Brain pericyte (primary cell): ENCODE measurements at regions not wholly inside any gene's neighbourhood (a gene's known extent, or its start where the extent isn't known, plus 50 kb on each side); places are given as distances from the start of the nearest gene placed in this dataset.

Source experiments
- DNase-seq: peaks from one replicate; pipeline ENCODE4 v3.0.0-alpha.2; 2012; ENCODE audit warnings: low read depth, low spot score

GRCh38 chr10:14468023-14468441 lies 137.3 kb upstream of the FRMD4A start:
- no peak for DNase-seq

GRCh38 chr10:14466257-14466656 lies 135.5 kb upstream of the FRMD4A start:
- no peak for DNase-seq

DNA sequence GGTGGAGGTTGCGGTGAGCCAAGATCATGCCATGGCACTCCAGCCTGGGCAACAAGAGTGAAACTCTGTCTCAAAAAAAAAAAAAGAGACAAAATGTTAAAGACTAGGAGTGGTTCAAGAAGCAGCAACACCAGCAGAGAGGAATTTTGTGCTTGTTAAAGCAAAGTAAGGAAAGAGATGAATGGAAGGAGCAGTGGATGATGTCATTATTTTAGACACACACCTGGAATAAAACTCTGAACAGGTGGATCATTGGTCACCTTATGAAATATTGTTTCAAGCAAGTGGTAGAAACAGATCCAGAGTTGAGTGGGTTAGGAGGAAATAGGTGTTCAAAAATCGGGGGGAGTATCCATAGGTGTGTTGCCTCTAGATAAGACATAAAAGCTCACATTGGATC lies 129.7 kb upstream of the FRMD4A start:
- no peak for DNase-seq

DNA sequence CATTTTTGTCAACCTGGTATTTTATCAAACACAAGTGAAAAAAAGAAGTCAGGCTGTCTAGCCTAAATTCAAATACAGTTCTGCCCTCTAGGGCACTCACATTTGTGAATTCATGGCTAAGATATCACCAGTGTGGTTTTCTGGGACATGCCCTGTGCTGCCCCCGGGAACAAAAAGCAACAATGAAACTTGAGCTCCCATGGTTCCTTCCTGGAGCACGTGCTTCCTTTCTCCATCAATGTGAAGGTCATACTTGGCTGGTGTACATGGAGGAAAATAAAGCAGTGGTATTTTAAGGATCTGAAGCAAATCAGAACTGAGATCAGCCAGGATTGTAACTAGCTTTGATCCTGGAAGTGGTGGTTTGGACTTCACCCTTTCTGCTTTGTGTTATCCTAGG lies 128.9 kb upstream of the FRMD4A start:
- no peak for DNase-seq

GRCh38 chr10:14456870-14457266 lies 126.1 kb upstream of the FRMD4A start:
- DNase-seq: no peak

GRCh38 chr10:14456218-14456869 lies 125.6 kb upstream of the FRMD4A start:
- DNase-seq: no peak

- no peak for DNase-seq
These were observed 123.9 kb upstream of the FRMD4A start for GRCh38 chr10:14454629-14455028.

DNA sequence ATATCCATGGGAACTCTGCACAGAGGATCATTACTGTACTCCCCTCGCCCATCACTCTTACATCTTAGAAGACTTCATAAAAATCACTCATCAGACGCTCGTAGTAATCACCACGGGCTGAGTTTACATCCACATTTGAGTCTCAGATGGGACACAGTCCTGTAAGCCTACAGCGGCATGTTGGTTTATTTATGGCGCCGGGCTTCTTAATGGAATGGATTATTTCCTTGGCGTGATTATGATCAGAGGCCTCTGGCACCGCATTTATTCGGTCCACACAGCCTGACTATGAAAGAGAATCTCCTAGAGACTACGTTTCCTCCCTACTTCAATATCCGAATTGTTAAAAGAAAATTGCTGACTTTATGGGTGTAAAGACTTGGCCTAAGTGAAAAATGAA lies 123.5 kb upstream of the FRMD4A start:
- no peak for DNase-seq

DNA sequence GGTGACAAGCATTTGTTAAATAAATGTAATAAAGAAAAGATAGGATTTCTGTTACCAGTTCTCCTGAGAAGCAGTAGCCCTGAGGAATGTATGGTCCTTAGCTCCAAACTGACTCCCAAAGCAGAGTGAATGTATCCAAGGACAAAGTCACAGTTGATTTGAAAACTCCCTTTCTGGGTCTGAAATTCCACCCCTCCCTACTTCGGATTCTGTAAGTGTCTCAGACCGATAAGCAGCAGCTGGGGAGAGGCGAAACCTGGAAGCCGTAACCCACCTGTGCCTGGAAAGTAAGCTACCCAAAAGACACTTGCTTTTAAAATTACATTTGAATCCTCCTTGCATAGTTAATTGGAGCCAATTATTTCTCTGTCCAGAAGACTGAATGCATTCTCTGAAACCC lies 122.9 kb upstream of the FRMD4A start:
- no peak for DNase-seq

DNA sequence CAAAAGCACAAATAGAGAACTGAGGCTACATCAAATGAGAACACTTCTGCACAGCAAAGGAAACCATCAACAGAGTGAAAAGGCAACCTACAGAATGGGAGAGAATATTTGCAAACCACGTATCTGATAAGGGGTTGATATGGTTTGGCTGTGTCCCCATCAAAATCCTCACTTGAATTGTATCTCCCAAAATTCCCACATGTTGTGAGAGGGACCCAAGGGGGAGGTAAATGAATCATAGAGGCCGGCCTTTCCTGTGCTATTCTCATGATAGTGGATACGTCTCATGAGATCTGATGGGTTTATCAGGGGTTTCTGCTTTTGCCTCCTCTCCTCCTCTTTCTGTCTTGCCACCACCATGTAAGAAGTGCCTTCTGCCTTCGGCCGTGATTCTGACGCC lies 120.6 kb upstream of the FRMD4A start:
- DNase-seq: no peak

DNA sequence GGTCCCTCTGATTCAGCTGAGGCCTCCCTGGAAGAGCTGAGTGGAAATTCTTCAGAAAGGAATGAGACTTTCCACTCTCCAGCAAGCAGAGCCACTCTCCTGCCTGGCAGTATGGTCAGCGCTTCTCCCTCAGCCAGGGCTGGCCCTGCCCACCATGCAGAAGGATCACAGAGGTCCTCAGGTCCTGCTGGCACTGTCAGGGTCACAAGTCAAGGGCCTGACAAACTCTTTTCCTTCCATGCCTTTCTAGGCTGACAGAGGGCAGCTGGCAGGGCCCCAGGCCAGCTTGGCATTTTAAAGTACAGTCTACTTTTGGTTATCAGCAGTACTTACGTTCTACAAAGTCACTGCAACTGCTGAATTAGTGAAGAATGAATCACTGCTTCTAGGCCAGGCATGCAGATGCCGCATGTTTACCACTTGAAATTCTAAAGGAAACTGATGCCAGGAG lies 119.3 kb upstream of the FRMD4A start:
- no peak for DNase-seq

DNA sequence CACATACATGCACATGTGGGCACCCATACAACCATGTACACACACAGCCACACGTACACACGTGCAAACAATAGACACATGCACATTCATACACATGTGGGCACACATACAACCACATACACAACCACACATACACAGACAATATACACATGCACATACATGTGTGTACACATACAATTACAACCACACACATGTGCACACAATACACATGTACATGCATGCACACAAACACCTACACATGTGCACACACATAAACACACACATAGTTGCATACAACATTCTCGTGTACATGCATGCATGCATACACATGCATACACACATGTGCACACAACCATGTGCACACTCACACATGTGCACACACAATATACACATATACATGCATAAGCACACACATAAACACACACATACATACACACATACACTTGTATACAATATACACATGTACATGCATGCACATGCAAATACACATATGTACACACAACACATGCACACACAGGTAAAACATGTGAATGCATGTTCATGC lies 118.6 kb upstream of the FRMD4A start:
- no peak for DNase-seq

DNA sequence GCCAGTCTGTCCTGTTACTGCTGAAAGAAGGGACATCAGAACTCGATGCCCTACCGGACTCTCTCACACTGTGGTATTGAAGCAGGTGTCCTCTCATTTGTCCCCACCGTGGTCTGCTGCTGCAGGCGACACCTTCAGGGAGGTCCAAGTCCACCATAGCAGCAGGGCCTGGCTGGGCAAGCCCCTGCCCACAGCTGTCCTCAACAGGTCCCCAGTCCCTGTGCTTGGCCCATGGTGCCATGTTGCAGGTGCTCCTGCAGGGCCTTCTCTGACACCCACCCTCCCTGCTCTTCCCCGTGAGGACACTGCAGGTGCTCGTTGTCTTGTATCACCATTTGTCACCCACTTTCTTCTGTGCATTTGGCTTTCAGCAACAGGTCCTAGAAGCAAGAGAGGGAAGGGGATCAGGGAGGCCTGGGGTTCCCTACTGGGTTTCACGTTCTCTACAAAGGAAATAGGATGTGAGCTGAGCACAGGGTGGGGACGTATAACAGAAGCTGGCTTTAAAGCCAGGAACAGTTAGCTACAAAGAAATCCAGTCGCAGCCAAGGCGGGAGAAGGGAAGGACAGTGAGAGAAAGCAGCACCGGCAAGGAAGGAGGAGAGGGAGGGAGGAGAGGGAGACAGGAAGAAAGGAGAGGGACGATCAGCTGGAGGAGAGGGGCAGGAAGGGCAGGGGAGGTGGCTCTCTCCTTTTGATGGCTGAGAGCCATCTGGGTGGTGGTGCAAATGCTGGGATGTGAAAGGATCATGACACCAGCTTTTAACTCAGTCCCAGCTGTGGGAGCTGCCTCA lies 117.7 kb upstream of the FRMD4A start:
- no peak for DNase-seq

DNA sequence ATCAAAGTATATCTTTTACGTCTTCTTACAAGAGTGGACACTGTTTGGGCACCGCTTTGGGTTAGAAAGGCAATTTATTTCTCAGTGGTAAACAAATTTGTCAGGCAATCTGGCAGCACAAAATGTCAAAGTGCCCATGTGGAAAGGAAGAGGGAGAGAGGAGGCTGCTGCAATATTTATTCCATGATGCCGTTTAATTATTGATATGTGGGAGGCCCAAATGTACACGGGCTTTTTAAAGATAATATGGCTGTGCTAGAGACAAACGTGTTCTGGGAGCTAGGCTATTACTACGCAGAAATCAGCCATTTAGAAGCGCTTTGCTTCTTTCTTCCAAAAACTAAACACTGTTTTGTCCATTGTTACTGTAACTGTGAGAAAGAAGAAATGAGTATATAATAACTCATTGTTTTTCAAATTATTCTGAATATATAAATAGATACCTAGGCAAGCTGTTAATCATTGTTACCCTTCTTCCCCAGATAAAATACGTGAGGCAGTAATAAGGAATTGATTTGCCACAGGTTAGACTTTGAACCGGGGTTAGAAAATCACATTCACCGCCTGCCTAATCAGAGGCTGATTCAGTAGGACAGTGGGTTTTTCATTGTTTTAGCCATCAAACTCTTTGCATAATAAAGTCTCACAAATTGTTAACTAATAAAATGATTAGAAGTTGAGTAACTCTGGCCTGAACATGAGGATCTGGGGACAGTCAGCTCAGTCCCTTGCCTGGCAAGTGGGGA lies 116.5 kb upstream of the FRMD4A start:
- DNase-seq: no peak

- no peak for DNase-seq
These were observed 108.9 kb upstream of the FRMD4A start for GRCh38 chr10:14439451-14440259.

GRCh38 chr10:14438576-14438975 lies 107.9 kb upstream of the FRMD4A start:
- DNase-seq: no peak

DNA sequence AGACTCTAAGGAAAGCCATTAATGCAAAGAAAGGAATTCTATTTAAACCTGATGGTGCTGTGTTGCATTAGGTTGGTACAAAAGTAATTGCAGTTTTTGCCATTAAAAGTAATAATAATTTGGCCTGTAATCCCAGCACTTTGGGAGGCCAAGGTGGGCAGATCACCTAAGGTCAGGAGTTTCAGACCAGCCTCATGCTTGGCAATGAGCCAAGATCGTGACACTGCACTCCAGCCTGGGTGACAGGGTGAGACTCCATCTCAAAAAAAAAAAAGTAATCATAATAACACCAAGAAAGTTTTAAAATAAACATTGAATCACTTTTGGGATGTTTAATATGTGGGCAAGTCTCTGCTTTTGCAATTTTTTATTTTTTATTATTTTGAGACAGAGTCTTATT lies 107.3 kb upstream of the FRMD4A start:
- DNase-seq: no peak

DNA sequence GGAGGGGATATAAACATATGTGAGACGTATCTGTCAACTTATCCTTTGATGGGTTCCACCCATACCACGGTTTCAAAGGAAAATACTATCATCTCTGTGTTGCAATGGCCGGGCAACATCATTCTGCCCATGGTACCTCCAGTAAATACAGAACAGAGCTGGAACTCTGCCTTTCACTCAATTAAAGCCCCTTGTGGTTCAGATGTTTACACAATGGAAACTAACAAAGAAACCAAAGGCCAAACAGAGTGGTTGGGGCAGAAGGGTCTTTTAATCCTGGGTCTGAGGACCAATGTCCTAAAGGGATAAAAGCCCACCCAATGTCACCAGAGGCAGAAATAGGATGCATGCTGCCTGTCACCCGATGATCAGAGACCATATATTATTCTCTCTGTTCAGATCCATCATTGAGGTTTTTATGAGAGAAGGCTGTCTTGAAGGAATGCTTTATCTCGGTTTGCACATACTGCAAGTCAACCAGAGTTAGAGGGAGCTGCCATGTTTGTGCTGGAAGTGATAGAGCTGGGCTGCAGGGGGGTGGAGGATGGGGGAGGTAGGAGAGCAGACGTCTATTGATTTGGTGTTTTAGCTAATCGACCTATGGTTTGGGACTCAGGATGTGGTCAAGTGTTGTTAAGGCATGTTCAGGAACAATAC lies 105.4 kb upstream of the FRMD4A start:
- DNase-seq: no peak

DNA sequence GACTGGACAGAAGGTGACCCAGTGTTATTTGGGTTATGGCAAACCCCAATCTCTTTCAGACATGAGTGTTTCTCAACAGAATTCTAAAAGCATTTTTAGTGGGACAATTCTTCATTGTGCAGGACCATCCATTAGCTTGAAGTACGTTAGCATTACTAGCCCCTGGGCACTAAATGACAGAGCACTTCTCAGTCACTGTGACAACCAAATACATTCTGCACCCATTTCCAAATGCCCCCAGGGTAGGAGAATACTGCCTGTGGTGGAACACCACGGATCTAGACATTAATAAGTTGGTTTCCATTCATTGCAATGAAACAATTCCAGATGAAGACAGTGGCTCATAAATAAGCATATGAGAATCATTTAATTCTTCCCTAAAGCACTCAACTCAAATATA lies 102.4 kb upstream of the FRMD4A start:
- DNase-seq: no peak

DNA sequence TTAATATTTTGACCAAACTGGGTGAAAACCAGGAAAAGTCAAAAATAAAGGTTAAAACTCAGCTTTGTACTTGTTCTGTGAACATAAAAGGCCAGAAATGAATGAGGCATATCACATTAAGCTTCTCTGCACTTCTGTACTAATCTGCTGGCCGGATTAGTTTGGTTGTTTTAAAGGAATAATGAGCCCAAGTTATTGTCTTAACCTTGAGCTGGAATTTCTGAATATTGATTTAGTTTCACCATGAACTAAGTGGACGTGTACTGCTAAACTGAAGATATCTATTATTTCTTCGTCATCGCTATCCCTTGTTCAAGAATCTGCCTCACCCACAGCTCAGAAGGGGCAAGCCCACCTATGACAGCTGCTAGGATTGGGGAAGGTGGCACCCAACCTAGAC lies 101.1 kb upstream of the FRMD4A start:
- no peak for DNase-seq
